AG04450 (cell line): ENCODE measurements at regions not wholly inside any gene's neighbourhood (a gene's known extent, or its start where the extent isn't known, plus 50 kb on each side); places are given as distances from the start of the nearest gene placed in this dataset.

Source experiments
- CTCF ChIA-PET: fragments of 300-600, 350-600 bp; formaldehyde crosslinking; extraction: SDS; loops from one replicate; lab custom pipeline; 2022; ENCODE audit warnings: antibody characterized with exemption, inconsistent platforms; lab: Charles Lee
- POLR2A ChIA-PET: fragments of 350-600 bp; formaldehyde crosslinking; extraction: SDS; loops from one replicate; lab custom pipeline; 2021; ENCODE audit warnings: antibody characterized with exemption, inconsistent platforms; lab: Yijun Ruan, JAX
- DNase-seq: peaks from one replicate; pipeline ENCODE4 v3.0.0-alpha.2; 2011; ENCODE audit warnings: low read depth, low spot score
- H3K27ac ChIP-seq: one replicate; pipeline ENCODE4 v1.5.1; 2012; ENCODE audit warnings: low read depth, low read length, control low read depth
- H3K27me3 ChIP-seq: one replicate; pipeline ENCODE4 v1.6.0; 2012; ENCODE audit warnings: low read length; ENCODE audit not compliant: control insufficient read depth, insufficient read depth
- H3K4me3 ChIP-seq: 2 replicates; pipeline ENCODE4 v1.5.1; 2011; ENCODE audit warnings: mild to moderate bottlenecking, low read depth, low read length, control low read depth
- H3K9me3 ChIP-seq: 2 replicates; pipeline ENCODE4 v1.5.1; 2012; ENCODE audit warnings: low read length; ENCODE audit not compliant: control insufficient read depth, insufficient read depth
- TF ChIP-seq, protein P1 (sequence below): IDR thresholded peaks from 2 replicates; pipeline ENCODE4 v1.5.1; 2011; ENCODE audit warnings: low read depth, low read length, control low read depth, inconsistent platforms

DNA sequence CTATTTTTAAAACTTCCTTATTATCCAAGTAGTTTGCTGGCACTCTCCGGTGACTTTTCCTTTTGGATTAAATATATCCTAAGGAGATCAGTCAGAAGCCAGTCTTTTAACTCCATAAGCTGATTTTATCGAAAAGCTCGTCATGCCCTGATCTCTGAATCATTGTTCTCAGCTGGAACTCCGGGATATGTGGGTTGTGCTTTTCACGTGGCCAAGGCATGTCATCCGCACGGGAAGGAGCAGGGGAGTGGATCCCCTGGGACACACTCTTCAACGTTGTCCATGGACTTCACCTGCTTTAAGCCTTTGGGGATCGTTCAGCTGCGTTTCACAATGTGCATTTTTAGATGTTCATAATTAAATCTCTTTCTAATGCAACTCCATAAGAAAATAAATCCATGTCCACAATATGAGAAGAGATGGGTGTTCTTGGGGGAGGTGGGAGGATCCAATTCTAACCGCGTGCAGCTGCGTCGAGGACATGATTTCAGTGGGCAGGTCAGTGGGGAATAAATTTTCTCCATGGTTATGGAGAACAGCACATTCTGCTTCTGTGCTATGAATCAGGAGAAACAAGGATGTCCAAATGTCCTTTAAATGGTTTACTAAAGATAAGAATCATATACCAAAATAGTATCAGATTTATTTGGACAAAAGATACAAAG is 229.5 kb upstream of the ADARB2 start:
- POLR2A ChIA-PET = no interaction called here
- Histone ChIP-seq H3K9me3 (peaks cover 39% of the 10 kb centered on the region), H3K27ac (no peak overlapping the region), H3K4me3 (no peak overlapping the region), H3K27me3 (no peaks in the 10 kb centered on the region)
- CTCF ChIA-PET = no interaction called here
- TF ChIP-seq, protein P1, sequence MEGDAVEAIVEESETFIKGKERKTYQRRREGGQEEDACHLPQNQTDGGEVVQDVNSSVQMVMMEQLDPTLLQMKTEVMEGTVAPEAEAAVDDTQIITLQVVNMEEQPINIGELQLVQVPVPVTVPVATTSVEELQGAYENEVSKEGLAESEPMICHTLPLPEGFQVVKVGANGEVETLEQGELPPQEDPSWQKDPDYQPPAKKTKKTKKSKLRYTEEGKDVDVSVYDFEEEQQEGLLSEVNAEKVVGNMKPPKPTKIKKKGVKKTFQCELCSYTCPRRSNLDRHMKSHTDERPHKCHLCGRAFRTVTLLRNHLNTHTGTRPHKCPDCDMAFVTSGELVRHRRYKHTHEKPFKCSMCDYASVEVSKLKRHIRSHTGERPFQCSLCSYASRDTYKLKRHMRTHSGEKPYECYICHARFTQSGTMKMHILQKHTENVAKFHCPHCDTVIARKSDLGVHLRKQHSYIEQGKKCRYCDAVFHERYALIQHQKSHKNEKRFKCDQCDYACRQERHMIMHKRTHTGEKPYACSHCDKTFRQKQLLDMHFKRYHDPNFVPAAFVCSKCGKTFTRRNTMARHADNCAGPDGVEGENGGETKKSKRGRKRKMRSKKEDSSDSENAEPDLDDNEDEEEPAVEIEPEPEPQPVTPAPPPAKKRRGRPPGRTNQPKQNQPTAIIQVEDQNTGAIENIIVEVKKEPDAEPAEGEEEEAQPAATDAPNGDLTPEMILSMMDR = no peak
- DNase-seq = no peak

DNA sequence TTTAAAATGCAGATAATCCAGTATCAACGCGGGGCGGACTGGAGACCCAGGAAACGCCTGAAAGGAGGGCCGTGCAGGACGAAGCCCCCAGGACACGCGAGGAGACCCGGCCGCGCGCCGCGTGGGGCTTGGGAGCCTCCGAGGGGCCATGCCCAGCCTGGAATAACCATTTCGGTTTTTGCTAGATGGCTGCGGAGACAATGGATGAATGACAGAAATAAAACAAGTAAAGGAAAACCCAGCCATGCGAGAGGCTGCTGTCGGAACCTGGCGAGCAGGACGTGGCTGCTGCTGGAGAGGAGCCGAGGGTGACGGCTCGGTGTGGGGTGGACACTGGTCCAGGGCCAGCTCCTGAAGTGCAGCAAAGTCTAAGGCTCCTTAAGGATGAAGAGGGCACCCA is 227.2 kb upstream of the ADARB2 start:
- no peak overlapping the region for H3K4me3 ChIP-seq
- H3K27me3 ChIP-seq = no peaks in the 10 kb centered on the region
- TF ChIP-seq, protein P1 = no peak
- CTCF ChIA-PET = no interaction called here
- no peak overlapping the region for H3K27ac ChIP-seq
- no peak for DNase-seq
- POLR2A ChIA-PET = no interaction called here
- H3K9me3 ChIP-seq = peaks cover 35% of the 10 kb centered on the region

GRCh38 chr10:1963341-1963740 is 226.0 kb upstream of the ADARB2 start:
- POLR2A ChIA-PET = no interaction called here
- H3K27me3 ChIP-seq = no peaks in the 10 kb centered on the region
- H3K27ac ChIP-seq = no peak overlapping the region
- H3K4me3 ChIP-seq = no peak overlapping the region
- TF ChIP-seq, protein P1 = no peak
- CTCF ChIA-PET = no interaction called here
- DNase-seq = no peak
- peaks cover 35% of the 10 kb centered on the region for H3K9me3 ChIP-seq

- ChIA-PET POLR2A (no interaction called here), CTCF (no interaction called here)
- DNase-seq = no peak
- peaks cover 38% of the 10 kb centered on the region for H3K9me3 ChIP-seq
- H3K27ac ChIP-seq = no peak overlapping the region
- TF ChIP-seq, protein P1 = no peak
- H3K27me3 ChIP-seq = no peaks in the 10 kb centered on the region
- H3K4me3 ChIP-seq = no peak overlapping the region
These were observed 224.7 kb upstream of the ADARB2 start for GRCh38 chr10:1961989-1962388.

- peaks cover 33% of the 10 kb centered on the region for H3K9me3 ChIP-seq
- H3K27ac ChIP-seq = no peak overlapping the region
- ChIA-PET CTCF (no interaction called here), POLR2A (no interaction called here)
- H3K27me3 ChIP-seq = no peaks in the 10 kb centered on the region
- H3K4me3 ChIP-seq = no peak overlapping the region
- no peak for DNase-seq
- TF ChIP-seq, protein P1 = no peak
These were observed 223.7 kb upstream of the ADARB2 start for GRCh38 chr10:1960982-1961381.
